ENCODE measurements at regions not wholly inside any gene's neighbourhood (a gene's known extent, or its start where the extent isn't known, plus 50 kb on each side); places are given as distances from the start of the nearest gene placed in this dataset.

GRCh38 chr21:22288885-22289499 lies 1290.8 kb downstream of the NCAM2 start:
- TF ChIP-seq EZH2phosphoT487 (conservative IDR thresholded peaks at IDR 0.05; ENCODE audit: low read length) (no peak), CTCF (IDR thresholded peaks at IDR 0.05; ENCODE audit: insufficient read depth, low read length, poor library complexity, severe bottlenecking) (no peak)
